OCI-M2 (cell line): ENCODE measurements at regions not wholly inside any gene's neighbourhood (a gene's known extent, or its start where the extent isn't known, plus 50 kb on each side); places are given as distances from the start of the nearest gene placed in this dataset.
"Not testable (repeated sequence)": the region's sequence is repeated elsewhere in the genome, so short reads cannot be mapped to it uniquely, and the experiment has no call there.

Experiments used
- DNase-seq: peaks from one replicate; lab custom pipeline; 2025; ENCODE audit not compliant: unreplicated experiment; lab: John Stamatoyannopoulos, UW

DNA sequence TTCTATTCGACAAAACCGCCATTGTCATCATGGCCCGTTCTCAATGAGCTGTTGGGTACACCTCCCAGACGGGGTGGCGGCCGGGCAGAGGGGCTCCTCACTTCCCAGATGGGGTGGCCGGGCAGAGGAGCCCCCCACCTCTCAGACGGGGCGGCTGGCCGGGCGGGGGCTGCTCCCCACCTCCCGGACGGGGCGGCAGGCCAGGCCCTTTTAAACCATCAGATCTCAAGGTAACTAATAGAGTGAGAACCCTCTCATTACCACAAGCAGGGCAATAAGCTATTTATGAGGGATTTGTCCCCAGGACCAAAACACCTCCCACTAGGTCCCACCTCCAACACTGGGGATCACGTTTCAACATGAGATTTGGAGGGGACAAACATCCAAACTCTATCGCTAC, 571.5 kb downstream of the INSC start:
- DNase-seq = not testable (repeated sequence)

- DNase-seq = no peak
Observed at GRCh38 chr11:15687342-15687741, 572.6 kb downstream of the INSC start.

DNA sequence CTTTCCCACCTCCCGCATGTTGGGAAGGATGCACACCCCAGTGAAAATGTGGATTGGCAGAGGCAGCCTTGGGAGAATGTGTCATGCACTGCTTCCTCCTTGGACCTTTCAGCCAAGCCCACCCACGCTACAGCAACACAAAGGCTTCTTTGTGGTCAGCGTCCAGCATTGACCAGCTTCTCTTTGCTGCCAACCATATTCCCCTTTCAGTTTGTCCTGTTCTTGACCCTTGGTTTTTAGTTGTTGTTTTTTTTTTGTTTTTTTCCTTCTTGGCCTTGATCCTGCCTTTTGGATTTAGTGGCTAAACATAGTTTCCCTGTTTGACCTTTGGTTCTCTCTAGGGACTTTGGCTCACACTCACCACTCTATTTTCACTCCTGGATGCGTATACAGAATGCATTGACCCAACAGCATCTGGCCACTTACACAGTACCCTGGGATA, 573.6 kb downstream of the INSC start:
- DNase-seq = no peak

- no peak for DNase-seq
Observed at GRCh38 chr11:15690320-15690719, 575.6 kb downstream of the INSC start.

GRCh38 chr11:15692739-15693138, 578.0 kb downstream of the INSC start:
- no peak for DNase-seq

DNA sequence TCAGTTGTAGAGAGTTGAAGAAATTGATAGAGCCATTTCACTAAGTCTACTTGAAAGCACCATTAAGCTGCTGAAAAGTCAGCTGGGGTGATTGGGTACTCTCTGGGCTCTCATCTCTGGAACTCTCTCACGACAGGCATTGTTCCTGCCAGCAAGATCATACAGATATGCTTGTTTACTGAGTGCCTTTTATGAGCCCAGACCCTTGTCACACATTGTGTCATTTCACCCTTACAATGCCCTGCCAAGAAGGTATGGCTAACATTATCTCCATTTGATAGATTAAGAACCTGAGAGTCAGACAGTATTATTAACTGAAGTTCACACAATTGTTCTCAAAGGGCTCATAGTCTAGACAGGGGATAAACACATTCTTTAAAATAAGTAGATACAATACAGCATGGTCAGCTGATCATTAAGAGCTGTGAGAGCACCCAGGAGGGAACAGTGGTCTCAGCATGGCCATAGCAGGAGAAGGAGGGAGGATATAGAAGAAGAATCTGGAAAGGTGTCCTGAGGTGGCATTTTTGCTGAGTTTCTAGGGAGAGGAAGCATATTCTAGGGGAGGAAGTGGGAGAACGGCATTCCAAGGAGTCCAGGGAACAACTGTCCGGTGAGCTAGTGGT, 580.5 kb downstream of the INSC start:
- no peak for DNase-seq

- DNase-seq = no peak
Observed at GRCh38 chr11:15696069-15696468, 581.3 kb downstream of the INSC start.

DNA sequence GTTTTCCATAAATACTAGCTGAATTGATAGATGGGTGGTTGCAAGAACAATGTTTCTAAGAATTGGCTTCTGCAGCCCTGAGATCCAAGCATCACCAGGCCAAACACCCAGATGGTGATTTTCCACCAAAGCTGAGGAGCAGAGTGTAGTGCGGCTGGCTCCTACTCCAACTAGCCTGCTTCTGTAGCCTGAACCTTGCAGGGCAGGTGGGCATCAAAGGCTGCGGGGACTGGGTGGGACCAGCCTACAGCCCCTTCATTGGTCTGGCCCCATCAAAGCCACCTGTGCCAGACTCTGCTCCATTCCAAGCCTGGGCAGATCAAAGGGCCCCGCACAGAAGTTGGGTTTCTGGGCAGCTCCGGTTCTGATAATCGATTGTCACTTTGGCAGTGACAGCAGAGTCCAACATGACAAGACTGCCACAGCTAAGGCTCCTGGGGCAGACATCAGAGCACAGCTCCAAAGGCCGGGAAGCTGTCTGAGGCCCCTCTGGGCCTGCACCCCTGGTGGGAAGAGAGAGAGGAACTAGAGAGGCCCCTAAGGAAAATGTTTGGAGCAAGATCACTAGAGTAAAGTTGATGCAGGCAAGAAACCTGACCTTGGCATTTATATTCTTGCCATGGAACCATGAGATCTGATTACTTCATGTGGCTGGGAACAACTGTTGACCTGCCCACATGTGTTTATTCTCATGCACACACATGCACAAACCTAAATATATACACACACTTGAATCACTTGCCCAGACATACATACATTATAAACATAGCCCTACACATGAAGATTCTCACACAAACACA, 582.9 kb downstream of the INSC start:
- DNase-seq = no peak

GRCh38 chr11:15698855-15699254, 584.1 kb downstream of the INSC start:
- DNase-seq = no peak

- no peak for DNase-seq
Observed at GRCh38 chr11:15699978-15700377, 585.3 kb downstream of the INSC start.

DNA sequence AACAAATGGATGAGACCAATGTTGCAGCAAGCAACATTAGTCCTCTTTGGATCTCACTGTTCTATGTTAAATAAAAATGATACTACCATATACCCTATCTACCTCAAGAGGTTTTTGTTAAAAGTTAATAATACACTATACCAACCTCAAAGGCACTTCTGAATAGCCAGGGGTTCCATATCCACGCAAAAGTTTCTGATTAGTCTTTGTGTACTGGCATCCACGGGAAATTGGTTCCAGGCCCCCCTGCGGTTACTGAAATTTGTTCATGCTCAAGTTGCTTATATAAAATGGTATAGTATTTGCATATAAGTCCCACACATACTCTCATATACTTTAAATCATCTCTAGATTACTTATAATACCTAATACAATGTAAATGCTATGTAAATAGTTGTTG, 585.7 kb downstream of the INSC start:
- DNase-seq = no peak

GRCh38 chr11:15704064-15704463, 589.3 kb downstream of the INSC start:
- no peak for DNase-seq

GRCh38 chr11:15704556-15704955, 589.8 kb downstream of the INSC start:
- no peak for DNase-seq

DNA sequence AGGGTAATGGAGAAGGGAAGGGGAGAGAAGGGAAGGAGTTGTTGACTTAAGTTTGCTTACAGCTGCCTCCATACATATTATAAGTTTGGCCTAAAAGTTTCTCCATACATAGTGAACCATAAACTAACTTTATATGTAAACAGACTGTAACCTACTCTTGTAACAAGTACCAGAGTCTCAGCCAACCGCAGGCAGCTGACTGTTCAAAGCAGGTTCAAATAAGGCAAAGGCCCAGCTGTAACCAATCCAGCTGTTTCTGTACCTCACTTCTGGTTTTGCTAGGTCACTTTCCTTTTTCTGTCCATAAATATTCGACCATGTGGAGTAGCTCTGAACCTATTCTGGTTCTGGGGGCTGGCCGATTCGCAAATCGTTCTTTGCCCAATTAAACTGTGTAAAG, 591.2 kb downstream of the INSC start:
- no peak for DNase-seq

DNA sequence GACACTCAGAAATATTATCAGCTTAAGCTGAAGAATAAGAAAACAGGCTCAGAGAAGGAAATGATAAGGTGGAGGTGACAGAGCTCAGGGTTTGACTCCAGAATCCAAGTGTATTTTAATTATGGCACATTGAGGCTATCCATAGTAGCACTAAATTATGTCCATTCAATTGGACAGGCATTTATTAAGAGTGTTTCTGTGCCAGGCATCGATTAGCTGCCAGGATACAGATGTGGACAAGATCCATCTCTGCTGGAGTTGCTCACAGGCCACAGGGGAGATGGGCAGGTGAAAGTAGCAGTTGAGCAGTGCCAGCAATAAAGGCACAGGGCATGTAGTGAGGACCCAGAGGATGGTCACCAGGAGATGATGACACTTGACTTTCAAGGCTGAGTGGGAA, 592.5 kb downstream of the INSC start:
- no peak for DNase-seq

GRCh38 chr11:15707971-15708370, 593.2 kb downstream of the INSC start:
- no peak for DNase-seq

- DNase-seq = no peak
Observed at GRCh38 chr11:15710580-15711275, 596.0 kb downstream of the INSC start.

DNA sequence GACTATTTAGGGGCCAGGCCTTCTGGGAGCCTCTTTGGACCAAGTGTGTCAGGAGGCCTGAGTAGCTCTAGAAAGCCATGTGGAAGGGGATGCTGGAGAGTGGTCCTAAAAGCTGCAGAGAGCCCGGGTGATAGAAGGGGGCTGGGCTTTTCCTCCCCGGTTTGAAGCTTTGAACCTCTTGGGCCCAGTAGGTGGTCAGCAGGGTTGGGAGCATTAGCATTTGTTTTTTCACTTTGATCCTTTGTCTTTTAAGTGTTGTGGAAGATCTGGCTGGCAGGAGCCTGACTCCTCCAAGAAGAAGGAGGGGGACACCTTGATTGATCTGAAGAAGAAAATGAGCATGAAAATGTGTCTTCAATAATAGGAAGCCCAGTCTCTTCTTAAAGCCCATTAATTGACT, 596.6 kb downstream of the INSC start:
- DNase-seq = no peak

DNA sequence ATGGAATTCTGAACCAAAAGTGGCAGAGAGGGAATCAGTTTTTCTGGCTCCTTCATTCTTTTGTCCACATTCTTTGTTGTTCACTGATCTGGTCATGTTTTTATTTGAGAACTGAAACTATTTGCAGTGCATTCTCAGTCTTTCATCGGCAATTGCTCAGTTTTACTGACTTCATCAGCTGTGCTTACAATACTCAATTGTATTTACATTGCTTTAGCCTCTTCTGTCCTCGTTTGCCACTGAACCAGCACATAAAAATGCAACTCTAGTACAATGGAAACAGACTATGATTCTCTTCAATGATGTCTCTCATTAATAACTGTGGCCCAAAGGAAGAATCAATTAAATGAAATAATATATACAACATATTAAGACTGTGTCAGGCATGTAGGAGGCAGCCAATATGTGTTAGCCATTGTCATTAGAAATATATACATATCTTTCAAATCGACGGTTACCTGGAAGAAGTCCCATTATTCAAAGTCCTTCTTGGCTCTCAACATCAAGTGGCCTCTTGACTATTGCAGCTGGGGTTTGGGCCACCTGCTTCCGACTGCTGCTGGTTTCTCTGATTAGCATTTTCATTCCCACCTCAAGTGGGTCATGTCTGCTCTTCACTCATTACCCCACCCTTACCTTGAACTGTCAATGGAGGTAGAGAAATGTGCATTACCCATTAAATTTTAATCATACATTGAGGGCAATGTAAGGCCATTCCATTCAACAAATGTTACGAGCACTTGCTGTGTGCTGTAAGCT, 600.1 kb downstream of the INSC start:
- no peak for DNase-seq

GRCh38 chr11:15716550-15716949, 601.8 kb downstream of the INSC start:
- no peak for DNase-seq

DNA sequence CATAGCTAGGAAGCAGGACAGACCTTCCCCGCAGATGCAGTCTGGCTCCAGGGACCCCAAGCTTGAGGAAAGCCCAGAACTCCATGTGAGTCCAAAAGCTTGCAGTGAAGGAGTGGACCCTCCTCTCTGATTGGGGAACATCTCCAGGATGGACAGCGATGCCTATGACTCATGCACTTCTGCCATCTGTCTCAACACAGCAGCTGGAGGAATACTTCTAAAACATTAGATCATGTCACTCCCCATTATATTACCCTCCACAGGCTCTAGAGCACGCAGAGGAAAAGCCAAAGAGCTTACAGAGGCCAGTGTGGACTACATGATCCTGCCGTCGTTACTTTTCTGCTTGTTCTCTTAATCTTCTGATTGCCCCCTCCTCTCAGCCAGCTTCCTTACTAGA, 605.7 kb downstream of the INSC start:
- no peak for DNase-seq
